ENCODE measurements at regions not wholly inside any gene's neighbourhood (a gene's known extent, or its start where the extent isn't known, plus 50 kb on each side); places are given as distances from the start of the nearest gene placed in this dataset.

- no peak for TF ChIP-seq CTCF (conservative IDR thresholded peaks at IDR 0.05; ENCODE audit: low read depth, low read length)
- no peak for TF ChIP-seq EZH2 (IDR thresholded peaks at IDR 0.05; ENCODE audit: low read length, unreplicated experiment)
These were observed 899.5 kb upstream of the SLC10A2 start for GRCh38 chr13:103965506-103966243.
